ENCODE measurements at regions not wholly inside any gene's neighbourhood (a gene's known extent, or its start where the extent isn't known, plus 50 kb on each side); places are given as distances from the start of the nearest gene placed in this dataset.

DNA sequence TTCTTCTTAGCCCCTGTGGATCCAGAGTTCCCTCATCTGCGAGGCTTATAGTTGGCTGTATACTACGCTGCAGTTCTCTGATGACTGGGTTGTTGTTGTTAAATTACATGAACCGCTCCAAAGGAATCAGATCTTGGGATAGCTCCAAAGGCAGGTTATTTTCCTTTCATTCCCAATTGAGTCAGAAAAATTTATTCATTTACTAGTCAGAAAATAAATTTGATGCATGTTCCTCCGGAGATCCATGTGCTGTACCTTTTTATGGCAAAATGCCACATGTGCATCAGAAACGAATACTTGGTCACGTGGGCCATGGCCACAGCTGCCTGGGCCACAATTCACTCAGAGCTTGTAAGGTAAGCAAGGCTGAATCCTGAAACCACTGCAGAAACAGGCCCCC is 304.0 kb downstream of the NR2F1-AS1 start:
- DNase-seq = no peak

DNA sequence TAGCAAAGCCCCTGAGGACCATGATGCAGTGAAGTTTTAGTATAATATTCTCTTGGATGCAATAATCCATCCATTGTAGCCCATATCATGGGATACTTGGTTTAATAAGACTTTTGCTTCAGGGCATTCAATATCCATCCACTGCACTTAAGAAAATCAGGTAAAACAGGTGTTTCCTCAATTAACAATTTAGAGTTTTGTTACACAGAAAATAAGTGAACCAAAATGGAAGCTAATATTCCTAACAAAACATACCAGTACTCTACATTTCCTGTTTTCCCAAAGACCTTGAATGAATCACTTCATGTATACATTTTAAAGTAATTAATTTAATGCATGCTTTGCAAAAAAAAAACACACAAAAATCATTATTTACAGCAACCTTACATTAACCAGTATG is 305.6 kb downstream of the NR2F1-AS1 start:
- no peak for DNase-seq

GRCh38 chr5:93274291-93274690 is 306.7 kb downstream of the NR2F1-AS1 start:
- DNase-seq = no peak

- DNase-seq = no peak
Observed at GRCh38 chr5:93273176-93273575, 307.8 kb downstream of the NR2F1-AS1 start.

GRCh38 chr5:93272108-93272507 is 308.9 kb downstream of the NR2F1-AS1 start:
- DNase-seq = no peak

DNA sequence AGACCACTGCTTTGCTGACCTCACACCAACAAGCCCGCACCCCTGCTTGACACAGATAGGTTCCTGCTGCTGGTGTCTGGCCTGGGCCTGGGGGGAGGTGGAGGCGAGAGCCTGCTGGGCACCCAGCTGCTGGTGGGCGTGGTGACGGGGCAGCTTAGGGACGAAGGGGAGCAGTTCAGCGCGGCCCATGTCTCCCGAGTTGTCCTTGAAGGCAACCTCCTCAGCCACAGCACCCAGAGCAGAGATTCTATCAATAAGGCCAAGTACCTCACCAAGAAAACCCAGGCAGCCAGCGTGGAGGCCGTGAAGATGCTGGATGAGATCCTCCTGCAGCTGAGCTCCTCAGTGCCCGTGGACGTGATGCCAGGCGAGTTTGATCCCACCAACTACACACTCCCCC is 313.3 kb downstream of the NR2F1-AS1 start:
- no peak for DNase-seq

DNA sequence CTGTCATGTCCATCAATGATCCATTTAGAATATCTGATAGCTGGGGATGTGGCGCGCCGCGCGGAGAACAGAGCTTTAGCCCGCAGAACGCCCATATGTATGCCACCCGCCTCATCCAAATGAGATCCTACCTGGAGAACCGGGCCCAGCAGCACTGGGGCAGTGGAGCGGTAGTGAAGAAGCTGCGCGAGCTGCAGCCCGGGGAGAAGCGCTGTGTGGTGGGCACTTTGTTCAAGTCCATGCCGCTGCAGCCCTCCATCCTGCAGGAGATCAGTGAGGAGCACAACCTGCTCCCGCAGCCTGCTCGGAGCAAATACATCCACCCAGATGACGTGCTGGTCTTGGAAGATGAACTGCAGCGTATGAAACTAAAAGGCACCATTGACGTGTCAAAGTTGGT is 313.7 kb downstream of the NR2F1-AS1 start:
- DNase-seq = no peak

DNA sequence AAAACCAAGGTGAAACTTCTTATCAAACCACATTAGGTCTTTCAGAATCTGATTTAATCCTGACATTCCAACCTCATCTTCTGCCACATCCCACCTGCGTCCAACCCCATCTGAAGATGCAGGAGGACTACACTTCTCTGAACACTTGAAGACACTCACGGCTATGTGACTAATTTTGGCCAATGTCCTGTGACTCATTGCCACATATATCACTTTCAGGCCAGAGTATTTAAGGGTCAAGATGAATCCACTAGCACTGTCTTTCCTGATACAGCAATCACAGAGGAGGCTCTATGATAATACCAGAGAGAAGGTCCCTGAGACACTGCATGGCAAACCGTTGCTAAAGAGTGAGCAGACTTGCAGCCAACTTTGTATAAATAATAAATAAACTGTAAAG is 323.4 kb downstream of the NR2F1-AS1 start:
- no peak for DNase-seq

DNA sequence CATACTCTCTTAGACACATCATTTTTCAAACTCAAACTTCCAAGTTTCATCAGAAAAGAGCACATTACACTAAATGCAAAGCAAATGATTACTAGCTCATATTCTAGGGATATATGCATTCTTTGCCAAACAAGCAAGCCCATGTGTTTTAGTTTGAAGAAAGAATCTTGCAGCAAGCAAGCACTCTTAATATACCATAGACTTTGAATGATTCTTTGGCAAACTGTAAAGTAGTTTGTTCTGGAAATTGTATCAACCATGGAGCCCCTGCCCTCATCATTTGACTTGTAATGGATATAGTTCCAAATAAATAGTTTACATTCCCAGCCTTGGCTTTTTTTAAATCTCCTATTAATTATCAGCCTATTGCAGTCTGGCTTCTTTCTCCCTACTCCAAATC is 325.2 kb downstream of the NR2F1-AS1 start:
- DNase-seq = no peak

GRCh38 chr5:93252165-93252564 is 328.9 kb downstream of the NR2F1-AS1 start:
- DNase-seq = no peak

GRCh38 chr5:93251347-93251746 is 329.7 kb downstream of the NR2F1-AS1 start:
- no peak for DNase-seq

DNA sequence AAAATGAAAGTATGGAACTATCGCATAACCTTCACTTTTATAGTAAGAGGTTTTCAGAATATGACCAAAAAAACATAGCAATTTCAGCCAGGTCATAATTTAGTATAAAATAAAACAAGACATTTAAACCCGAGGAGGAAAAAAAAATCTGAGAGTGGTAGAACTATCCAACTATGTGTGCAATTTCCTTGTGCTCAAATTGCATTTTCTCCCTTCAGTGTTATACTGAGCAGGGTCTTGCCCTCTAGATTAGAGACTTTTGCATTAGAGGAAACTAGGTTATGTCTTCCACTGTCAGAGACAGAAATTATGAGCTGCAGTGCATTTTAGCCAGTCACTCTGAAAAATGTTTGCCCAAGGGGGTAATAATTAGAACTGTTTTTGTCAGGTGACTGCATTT is 330.6 kb downstream of the NR2F1-AS1 start:
- no peak for DNase-seq

DNA sequence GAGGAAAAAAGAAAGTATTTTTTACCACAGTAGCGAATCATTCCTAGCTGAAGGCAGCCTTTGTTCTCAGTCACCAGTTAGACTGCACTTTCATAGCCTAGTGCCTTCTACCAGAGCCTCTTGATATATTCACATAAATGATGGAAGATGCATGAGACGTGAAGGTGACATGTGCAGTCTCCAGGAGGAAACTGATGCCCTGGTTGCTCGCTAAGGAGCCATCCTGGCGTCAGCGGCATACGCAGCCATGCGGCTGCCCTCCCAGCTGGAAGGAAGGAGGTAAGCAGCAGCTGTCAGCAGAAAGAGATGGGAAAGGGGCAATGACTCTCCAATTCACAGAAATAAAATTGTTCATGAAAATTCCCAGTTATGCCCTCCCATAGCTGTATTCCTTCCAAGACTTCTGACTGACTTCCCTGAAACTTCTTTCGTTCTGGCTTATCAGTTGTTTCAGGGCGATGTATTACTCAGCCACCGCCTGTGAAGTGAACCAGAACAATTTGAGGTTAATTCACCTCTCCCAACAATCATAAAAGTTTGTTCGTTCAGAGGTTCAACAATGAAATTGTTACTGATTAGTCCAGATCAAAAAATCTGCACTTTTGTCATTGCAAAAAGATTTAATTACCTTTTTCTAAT is 331.2 kb downstream of the NR2F1-AS1 start:
- DNase-seq = no peak

DNA sequence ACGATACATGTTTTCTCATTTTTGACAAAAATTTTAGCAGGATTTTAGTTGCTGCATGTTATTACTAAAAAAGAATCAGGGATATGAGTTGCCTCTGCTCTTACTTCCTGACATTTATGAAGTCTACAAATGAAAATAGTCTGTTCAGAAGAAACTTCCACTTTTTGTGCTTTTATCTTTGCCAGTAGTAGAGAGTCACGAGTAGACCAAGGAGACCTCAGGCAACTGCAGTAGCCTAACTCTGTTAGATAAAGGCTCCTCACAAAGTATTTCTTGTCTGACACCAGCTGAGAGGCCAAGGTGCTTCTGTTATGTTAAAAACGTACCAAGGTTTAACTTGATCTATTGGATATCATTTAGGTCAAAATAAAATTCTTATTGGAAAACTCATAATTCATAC is 333.9 kb downstream of the NR2F1-AS1 start:
- DNase-seq = no peak

GRCh38 chr5:93246090-93246855 is 334.7 kb downstream of the NR2F1-AS1 start:
- DNase-seq = peak in 12 of 56 donors; percentile 5 to 34 (median 12)

DNA sequence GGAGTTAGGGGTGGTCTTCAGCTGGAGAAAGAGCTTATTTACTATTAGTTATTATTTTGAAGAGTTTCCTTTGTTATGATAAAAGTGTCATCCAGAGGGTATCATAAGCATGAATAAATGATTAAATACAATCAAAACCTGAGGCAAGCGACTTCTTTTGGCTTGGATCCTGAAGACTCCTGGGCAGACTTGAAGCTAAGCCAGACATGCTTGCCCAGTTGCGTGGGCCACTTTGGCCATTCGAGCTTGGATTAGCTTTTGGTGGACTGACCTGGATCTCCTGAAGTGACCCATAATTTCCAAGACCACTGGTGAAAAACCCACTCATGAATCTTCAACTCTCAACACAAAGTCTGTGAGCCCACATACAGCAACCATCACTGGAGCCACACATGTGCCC is 335.8 kb downstream of the NR2F1-AS1 start:
- peak in 1 of 56 donors; percentile 18 for DNase-seq

GRCh38 chr5:93243481-93243880 is 337.5 kb downstream of the NR2F1-AS1 start:
- no peak for DNase-seq

- no peak for DNase-seq
Observed at GRCh38 chr5:93240228-93240834, 340.7 kb downstream of the NR2F1-AS1 start.

- no peak for DNase-seq
Observed at GRCh38 chr5:93236807-93237421, 344.1 kb downstream of the NR2F1-AS1 start.

DNA sequence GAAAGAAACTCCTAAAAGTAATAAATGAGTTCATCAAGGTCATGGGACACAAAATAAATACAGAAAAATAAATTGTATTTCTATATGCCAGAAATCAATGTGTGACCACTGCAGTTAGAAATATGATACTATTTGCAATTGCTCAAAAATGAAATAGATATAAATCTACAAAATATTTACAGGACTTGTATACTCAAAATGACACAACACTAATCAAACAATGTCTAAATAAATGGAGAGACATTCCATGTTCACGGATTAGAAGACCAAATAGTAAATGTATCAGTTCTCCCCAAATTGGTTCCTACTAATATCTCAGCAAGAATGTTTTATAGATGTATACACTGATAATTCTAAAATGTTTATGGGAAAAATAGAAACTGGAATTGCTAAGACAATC is 345.3 kb downstream of the NR2F1-AS1 start:
- DNase-seq = no peak

DNA sequence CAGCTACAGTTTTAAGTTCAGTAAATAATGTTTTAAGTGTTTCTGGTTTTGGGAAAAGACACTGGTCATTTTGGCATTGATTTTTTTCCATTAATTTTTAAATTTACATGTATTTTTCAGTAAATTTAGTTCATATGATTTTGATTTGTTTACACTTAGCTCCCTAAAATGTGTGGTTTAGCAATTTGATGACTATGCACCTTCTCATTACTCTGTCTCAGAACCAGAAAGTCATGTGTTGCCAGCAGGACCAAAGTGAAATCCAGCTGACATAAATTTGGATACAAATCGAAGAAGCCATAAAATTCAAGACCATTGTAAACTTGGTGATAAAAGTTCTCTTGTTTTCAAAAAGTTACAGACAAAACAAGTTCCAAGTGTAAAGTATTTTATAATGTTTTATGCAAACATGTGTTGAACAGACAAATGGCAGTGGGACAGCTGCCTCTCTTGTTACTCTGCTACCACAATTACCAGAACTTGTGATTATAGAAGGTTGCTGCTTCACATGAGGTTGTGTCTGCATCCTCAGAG is 354.8 kb downstream of the NR2F1-AS1 start:
- no peak for DNase-seq

DNA sequence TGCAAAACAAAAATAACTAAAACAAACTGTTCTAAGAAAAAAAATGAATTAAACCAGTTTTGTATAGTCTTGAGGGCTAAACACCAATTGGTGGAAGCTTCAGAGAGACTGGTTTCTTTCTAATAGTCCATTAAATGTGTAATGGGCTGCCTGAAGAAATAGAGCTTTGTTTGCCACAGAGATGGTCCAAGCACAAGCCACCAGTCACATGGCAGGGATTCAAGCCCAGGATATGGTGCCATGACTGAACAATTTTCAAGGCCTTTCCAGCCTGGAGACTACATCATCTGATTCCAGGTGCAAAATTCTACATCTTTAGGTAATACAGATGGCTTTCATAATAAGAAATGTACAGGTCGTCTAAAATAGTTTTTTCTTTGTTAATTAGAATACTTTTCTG is 355.3 kb downstream of the NR2F1-AS1 start:
- DNase-seq = peak in 11 of 56 donors; percentile 1 to 42 (median 18)

Data from amygdala (tissue), 56 donors.